Stimulated activated CD8-positive, alpha-beta memory T cell treated with anti-CD3 and anti-CD28 coated beads, Interleukin-7, amount 100 ng/mL, for 48 hours (primary cell): ENCODE measurements at regions not wholly inside any gene's neighbourhood (a gene's known extent, or its start where the extent isn't known, plus 50 kb on each side); places are given as distances from the start of the nearest gene placed in this dataset.

Source experiments
- DNase-seq, 2 donors: peaks; one replicate each; pipeline ENCODE4 v3.0.0-alpha.2; 2020; ENCODE audit warnings: low read depth in 1 of 2; ENCODE audit errors: extremely low read depth in 1 of 2

DNA sequence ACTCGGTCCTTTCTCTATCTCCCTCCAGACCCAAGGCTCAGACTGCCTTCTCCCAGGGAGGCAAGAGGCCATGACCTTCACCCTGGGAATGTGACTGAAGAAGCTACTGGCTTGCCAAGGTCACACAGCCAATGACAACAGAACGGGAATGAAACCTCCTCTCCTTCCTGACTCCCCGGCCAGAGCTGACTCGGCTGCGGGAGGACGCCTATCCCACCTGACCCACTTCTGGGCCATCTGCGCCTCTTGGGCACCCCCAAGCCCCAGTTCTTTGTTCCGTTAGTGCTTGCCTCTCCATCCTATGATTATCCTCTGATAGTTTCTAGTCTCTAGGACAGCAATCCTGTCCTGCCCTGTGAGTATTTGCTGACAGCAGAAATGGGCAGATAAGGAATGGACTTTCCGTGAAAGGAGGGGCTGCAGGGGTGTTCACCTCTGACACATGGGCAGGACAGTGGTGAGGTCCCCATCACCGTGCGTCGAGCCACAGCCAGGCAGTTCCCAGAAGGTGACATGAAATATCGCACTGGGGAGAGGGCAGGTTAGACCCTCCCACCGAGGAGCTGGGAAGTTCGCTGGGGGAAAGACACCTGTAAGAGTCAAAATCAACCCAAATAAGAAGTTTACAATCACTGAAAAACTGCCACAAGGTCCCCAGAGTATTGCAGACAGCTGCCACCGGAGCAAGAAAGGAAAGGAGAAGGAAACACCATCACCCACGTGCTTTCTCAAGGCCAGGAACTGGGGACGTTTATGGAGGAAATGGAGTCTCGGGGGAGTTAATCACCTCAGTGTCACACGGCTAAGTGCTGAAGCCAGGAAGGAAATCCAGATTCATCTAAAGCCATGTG lies 63.0 kb downstream of the INSIG1 start:
- no peak for DNase-seq

DNA sequence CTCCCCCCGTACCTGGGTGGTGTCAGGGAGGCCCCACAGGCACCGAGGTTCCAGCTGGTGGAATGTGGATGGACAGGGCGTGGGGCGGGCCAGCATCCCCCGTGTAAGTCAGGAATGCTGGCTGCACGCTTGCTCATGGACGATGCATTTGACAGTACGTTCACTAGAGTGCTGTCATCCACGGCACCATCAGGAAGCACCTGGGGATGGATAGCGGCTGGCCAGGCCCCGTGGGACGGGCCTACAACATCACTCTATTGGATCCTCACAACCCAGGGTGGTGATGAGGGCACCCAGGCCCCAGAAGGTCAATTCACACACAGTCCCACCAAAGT lies 63.6 kb downstream of the INSIG1 start:
- no peak for DNase-seq

DNA sequence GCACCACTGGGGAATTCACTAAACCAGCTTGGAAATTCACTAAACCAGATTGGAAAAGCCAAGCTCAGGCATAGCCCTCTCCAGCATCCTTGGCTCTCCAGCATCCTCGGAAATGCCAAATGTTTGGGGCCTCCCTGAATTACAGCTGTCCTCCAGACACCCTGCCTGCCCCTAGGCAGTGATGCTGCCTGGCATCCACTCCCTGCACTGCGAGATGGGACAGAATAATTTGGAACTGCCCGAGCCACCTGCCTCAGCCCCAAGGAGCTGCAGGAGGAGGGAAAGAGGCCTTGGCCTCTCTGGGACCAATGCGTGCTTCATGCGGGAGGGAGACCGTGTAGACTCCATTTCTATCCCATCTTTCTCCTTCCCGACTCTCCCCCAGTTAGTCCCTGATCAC lies 64.3 kb downstream of the INSIG1 start:
- no peak for DNase-seq

DNA sequence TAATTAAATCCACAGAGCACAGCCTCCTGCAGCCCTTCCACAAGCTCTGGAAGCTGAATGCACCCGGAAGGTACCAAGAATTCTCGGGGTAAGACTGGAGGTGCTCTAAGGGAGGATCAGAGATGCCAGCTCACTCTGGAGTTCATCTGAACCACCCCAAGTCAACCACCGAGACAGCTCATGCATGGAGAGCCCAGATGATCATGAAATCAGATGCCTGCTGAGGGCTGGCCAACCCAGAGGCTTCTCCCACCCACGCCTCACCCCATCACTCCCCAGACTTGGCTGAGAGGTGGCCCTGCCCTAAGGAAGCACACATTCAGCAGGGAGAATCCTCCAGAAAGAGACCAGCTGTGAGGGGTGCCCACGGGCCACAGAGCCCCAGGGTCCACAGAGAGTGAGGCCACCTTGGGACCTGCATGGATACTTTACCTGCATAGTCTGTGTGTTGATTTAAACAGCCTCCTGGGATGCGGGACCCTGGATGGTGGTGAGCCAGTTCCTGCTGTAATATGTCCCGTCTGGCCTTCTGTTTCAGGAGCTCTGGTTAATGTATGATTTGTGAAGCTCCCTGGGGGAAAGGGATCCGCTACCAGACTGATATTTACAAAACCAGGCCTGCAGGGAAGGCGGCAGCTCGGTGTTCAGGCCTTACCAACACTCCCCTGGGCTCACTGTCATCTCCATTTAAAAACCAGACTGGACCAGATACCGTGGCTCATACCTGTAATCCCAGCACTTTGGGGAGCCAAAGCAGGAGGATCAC lies 64.9 kb downstream of the INSIG1 start:
- DNase-seq, result no peak

DNA sequence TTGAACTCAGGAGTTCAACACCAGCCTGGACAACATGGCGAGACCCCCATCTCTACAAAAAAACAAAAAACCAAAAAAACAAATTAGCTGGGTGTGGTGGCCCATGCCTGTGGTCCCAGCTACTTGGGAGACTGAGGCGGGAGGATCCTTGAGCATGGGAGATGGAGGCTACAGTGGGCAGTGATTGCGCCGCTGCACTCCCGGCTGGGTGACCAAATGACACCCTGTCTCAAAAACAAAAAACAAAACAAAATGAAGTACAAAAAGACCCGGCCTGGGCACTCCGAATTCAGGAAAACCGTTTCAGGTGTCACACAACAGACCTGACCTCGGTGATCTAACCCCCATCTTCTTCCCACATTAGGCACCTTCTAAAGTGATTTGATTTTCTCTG lies 65.5 kb downstream of the INSIG1 start:
- no peak for DNase-seq

DNA sequence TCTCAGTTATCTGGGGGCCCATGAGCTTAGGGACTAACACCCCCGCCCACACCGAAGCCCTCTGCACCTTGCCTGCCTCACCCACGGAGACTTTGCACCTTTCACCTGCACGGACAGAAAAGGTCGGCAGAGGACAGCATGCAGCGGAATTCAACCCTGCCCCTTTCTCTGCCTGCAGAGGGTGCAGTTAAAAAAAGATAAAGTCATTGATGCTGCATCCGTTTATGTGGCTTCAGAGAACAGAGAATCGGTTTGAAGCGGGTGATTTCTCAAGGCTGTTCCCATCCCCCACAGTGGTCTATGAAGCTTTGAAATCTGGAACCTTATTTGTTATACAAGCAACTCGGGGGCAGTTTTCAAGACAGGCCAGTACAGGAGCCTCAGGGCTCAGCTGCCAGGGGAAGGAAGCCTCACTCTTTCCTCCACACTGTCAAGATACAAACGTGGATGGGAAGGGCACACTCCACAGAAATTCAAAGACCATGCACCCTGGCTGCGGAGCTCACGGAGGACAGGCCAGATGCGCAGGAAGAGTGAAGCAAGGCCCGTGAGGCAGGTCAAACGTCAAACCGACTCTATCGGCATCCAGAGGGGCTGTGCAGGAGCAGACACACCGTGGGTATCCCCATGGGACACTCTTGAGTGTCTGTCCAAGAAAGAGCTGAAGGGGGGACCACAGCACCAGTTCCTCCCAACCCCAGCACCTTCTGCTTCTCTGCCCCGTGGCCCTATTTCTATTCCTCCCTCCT lies 66.3 kb downstream of the INSIG1 start:
- no peak for DNase-seq

DNA sequence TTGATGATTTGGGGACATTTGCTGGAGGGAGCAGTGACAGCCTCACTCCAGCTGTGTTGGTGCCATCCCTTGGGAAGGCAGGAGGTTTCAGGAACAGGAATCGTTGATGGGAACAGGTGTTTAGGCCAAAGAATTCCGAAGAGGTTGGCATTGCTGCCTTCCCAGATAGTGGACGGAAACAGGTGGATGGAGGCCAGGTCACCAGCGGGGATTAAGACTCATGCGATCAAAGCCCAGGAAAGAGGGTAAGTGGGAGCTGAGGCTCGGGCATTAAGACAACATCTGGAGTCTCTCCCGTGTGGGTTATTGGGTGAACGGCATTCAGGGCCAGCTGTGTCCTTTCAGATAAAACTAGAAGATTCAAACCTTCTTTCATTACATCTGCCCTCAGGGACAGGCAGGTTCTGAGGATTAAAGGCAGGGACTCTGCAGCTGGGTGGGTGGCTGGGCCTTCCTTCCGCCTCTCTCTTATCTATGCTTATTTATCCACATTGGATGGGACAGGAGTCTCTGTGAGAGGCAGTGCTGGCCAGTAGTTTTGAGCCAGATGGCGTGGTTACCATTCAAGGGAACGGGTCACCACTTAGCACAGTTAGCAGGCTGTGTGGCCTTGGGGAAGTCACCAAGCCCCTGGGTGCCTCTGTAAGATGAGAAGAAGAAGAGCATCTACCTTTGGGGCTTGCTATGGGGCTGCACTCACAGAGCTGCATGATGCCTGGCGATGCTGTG lies 67.6 kb downstream of the INSIG1 start:
- no peak for DNase-seq

DNA sequence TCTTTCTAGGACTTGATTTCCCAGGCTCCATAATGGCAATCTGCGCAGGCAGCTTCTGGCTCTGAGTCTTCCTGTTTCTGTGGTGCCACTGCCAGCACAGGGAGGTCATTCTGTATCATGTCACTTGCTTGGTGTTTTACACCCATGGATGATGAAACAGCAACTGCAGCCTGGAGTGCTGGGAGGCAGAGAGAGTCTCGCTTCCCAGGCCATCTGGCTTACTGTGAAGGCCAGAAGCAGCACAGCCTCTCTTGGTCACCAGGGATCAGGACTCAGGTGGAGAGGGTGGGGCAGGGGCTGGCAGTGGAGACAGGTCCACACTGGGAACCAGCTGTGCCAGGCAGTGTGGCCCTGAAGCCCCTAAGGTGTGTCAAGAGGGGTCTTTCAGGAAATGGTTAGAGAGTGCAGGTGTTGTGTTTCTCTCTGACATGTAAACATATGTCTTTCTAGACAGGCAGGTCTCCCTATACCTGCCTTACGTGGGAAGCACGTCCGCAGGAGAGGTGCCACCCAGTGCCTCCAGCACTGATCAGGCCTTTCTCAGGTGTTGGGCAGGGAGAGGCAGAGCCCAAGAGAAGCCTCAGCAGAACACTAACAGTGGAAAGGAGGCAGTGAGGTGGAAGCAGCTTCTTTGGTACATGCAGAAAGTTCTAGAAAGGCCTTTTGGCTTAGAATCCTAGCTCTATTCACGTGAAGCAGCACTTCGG lies 71.4 kb downstream of the INSIG1 start:
- no peak for DNase-seq

DNA sequence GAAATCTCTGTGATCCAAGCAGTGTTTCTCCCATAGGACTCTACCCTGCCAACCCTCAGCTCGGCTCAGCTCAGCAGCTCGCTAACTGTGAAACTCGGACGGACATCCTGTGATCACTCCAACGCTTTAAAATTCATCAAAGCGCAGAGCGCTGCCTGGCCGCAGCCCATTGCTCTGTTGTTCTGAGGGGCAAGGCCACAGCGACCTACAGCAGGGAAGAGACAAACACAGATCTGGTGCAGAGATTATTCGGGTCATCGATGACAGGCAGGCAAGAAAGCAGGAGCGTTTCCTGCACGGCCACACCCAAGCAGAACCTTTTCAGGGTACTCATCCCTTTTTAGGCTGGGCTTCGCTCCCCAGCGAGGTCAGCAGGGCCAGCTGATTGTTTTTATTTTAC lies 72.1 kb downstream of the INSIG1 start:
- no peak for DNase-seq

DNA sequence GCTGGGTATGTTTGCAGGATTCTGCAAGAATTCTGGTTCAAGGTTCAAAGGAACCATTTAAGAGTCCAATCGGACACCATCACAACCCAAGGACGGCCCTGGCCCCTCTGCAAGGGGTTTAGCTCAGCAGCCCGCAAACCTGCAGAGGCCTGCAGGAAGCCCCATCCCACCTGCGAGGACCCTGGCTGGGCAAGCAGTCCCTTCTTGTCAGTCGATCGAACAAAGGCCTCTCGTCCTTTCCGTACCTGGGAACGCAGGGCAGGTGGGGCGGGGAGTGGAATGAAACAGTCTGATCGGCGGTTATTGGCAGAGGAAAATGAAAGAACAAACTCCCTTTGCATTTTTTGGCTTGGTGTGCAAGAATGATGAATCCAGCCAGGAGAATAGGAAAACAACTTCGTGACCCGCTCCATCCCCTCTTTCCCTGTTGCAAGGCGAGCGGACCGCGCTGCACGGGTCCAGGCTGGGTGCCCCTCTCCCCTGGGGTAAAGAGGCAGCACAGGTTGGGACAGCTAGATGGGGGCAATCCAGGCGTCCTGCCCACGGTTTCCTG lies 73.7 kb downstream of the INSIG1 start:
- no peak for DNase-seq

DNA sequence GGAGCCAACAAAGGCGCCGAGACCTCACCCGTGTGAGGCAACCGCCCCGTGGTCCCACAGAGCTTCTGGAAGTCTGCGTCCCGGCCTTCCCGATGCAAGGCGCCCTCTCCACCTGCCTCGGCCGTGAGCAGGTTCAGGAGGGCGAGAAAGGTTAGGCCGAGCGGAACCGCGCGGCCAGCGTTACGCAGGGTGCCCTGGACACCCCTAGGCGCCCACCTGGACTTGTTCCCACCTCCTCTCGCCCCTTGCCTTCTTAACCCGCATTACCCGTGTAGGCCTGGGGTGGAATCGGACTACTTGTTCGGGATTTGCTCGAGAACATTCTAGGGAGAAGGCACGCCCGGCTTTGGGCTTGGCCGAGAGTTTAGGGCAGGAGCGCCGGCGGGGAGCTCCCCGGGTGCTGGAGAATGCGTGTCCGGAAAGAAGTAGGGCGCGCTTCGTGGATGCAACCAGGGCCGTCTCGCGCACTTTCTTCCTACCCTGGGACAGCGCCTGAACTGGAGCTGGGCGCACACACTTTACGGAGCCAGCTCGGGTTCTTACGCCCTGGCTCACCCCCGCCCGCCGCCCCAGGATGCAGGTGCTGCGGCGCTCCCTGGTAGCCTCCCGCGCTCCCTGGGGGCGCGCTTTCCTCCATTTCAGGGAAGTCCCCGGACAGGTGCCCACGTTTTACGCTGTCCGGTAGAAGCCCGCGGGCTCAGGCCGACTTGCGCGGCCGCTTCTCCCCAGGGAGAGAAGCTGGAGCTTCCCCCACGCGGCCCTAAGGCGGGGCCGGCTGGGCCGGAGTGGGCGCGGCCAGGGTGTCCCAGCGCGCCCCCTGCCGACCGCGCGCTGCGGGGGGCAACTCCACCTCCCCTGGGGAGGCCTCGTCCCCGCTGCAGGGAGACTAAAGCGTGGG lies 74.5 kb downstream of the INSIG1 start:
- DNase-seq, result no peak

DNA sequence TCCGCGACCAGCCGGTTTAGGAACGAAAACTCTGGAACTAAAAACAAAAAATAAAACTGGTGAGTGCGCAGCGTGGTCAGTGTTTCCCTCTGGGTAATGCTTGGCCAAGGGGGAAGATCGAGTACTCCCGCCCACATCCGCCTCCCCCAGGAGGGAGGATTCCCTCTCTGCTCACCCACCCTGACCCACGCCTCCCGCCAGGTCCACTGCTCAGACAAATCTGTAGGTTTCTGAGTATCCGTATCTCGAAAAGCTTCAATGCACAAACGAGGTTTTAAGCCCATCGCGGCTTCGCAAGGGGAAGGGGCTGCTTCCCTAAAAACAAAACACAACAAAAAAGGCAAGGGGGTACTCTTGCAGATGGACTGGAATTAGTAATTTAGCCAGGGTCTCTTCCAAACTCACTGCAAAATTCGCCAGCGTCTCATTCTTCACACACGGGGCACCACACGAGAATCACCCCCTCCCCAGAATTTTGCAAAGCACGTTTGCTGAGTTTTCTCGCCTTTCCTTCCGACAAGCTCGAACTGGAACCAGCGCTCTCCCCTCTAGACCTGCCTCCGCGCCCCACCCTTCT lies 75.2 kb downstream of the INSIG1 start:
- DNase-seq, result no peak

DNA sequence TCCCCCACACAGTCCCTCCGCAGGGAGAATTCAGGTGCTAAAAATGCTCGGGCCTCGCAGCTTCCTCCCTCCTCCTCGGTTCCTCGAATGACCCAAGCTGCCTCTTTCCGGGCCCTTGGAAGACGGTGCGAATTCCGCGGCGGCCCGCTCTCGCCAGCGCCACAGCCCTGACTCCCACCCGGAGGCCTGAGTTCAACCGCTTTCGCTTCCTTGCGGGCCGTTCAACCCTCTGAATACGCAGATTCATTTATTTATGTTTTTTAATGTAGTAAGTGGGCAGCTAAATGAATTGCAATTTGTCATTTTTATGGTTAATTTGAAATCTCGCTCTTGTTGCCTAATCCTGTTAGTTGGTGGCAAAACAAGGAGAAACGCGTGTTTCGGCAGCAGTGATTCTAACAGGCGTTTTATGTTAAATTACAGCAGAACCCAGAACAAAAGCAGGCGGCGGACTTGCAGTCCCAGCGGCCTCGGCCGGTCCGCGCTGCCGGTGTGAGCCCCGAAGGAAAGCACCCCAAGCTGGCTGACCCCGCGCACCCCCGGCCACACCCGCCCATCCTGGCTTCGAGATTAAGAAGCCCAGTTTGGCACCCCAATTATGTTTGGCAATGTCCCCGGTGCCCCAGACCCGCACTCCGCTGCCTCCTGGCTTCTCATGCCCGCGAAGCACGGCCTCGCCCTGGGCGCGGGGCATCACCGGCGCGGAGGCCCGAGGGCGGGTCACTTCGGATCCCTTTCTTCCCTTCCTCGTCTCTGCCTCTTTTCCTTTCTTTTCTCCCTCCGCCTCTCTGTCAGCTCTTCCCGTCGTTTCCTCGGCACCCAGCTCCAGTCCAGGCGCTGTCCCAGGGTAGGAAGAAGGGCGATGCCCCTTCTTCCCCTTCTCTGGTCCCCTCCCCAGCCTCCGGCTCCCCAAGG lies 75.9 kb downstream of the INSIG1 start:
- no peak for DNase-seq

DNA sequence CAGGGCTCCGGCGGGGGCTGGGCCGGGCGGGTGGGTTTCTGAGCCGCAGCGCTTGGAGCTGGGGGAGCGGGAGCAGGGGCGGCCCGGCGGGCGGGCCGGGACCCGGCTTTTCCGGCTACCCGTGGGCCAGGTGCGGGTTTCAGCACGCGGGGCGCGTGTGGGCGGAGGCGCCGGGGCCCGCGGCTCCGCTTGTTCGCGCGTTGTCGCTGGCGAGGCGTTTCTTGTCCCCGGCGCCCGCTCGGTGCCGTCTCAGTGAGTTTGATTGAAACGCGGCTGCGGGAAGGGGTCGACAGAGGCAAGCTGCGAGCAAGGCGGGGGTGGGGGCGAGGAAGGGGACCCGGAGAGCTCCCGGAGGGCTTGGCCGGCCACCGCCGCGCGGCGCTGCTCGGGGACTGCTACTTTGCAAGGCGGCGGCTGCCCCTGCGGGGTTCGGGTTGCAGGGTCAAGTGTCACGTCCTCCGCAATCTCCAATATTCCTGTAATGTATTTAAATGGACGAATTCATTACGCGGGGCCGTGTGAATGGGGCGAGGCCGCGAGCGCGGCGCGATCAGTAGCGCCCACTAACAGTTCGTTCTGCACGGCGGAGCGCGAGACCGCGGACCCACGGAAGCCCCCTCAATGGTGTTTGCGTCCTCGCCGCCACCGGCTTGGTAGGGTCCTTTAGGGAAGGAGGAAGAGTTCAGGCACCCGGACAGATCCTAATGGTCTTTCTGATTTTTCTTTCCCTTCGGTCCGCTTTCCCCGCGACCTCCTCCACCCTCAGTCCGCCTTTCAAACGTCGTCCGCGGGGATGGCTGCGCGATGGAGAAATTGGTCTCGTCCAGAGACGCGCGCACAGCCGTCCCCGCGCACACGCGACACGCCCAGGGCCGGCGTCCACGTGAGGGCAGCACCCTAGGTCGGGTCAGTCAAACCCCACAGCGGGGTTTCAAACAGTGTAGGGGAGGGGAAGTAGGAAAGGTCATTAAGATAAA lies 76.9 kb downstream of the INSIG1 start:
- DNase-seq, result no peak

DNA sequence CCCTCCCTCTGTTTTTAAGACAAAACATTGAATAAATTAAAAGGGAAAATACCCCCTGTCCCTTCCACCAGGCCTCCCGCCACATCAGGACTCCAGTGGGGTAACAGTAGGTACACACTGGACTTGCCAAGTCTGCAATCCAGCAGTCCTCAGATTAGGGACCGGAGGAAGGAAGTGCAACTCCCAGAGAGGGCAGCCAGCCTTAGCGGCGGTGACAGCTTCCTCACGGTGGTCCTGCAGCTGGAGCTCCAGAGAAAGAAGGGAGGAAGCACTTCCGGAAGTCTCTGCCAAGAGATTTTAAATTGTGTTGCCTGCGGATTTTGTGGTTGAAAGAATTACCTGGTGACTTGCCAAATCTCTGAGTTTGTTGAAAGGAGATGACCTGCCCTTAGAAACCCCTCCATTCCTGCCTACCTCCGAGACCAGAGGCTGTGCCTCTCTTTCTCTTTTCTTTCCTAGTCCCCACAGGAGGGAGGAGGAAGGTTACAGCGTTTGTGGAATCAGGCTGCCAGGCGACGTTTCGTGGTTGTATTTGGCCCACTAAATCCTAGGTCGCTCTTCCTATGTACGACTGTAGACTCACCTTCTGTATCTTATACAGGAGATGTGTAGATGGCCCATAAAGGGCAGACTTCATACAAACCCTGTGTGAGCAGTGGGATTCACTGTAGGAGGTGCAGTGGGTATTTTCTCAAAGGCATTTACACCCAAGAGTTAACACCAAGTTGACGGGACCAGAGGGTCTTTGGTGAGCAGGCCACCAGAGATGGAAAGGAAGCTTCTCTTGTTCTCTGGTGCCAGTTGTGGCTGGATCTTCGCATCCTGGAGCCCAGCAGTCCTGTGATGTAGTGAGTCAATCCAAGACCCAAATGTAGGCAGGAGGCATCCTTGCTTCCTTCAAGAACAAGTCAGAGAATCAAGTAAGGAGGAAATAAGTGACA lies 77.9 kb downstream of the INSIG1 start:
- no peak for DNase-seq
